ENCODE measurements at regions not wholly inside any gene's neighbourhood (a gene's known extent, or its start where the extent isn't known, plus 50 kb on each side); places are given as distances from the start of the nearest gene placed in this dataset.

DNA sequence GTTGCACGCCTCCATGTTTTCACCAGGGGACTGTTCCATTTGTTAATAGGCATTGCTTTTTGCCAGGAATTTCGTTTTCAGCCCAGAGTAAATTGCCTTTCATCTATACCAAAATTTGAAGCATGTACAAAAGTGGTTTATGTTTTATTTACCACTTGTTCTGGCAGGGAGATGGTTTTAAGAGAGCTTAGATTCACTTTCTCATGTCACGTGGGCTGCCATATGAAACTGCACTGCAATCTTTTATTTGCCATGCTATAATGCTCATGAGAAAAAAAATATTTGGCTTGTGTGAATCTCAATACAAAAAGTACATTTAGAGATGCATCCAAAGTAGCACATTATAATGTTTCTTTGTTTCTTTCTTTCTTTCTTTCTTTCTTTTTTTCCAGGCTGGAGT, 284.1 kb upstream of the GRIA1 start:
- H3K36me3 ChIP-seq (ENCODE audit: control insufficient read depth in 4 of 4, insufficient read depth in 4 of 4, low read length in 4 of 4), result no peaks in the 10 kb centered on the region
- 69 to 70% methylated on average over 3 of the region's 3 CpGs for WGBS, 2 donors
- ATAC-seq (ENCODE audit: insufficient read depth, low FRiP score), result no peak

DNA sequence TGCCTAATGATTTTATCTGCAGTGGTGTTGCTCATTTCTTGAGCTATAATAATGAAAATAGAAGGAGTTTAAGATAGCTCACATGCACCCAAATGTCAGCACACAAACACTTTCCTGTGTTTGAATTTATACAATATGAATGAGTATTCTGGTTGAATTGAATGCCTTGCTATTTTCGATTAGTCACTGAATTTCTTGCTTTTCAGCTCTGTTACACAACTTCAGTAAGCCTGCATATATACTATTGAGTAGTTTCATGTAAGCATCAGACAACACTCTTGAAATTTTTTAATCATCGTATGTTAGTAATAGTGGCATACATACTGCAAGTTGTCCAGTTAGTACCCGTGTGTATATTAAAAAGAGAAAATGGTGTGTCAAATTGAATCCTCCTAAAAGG, 281.5 kb upstream of the GRIA1 start:
- Histone ChIP-seq H3K9ac (ENCODE audit: insufficient read depth in 1 of 2, low read length in 2 of 2) (no peak overlapping the region), H3K36me3 (ENCODE audit: control insufficient read depth in 4 of 4, insufficient read depth in 4 of 4, low read length in 4 of 4) (no peaks in the 10 kb centered on the region), H3K27ac (ENCODE audit: low read depth in 1 of 2, low read length in 1 of 2) (no peak overlapping the region), H3K27me3 (ENCODE audit: control insufficient read depth in 3 of 3, insufficient read depth in 3 of 3, low read length in 2 of 3) (no peaks in the 10 kb centered on the region), H3K4me3 (no peak overlapping the region), H3K4me1 (ENCODE audit: control insufficient read depth in 5 of 5, insufficient read depth in 5 of 5, low read length in 5 of 5) (no peaks in the 10 kb centered on the region), H3K9me3 (ENCODE audit: control insufficient read depth in 4 of 4, insufficient read depth in 3 of 4, low read length in 3 of 4) (no peaks in the 10 kb centered on the region)
- TF ChIP-seq, protein P1, sequence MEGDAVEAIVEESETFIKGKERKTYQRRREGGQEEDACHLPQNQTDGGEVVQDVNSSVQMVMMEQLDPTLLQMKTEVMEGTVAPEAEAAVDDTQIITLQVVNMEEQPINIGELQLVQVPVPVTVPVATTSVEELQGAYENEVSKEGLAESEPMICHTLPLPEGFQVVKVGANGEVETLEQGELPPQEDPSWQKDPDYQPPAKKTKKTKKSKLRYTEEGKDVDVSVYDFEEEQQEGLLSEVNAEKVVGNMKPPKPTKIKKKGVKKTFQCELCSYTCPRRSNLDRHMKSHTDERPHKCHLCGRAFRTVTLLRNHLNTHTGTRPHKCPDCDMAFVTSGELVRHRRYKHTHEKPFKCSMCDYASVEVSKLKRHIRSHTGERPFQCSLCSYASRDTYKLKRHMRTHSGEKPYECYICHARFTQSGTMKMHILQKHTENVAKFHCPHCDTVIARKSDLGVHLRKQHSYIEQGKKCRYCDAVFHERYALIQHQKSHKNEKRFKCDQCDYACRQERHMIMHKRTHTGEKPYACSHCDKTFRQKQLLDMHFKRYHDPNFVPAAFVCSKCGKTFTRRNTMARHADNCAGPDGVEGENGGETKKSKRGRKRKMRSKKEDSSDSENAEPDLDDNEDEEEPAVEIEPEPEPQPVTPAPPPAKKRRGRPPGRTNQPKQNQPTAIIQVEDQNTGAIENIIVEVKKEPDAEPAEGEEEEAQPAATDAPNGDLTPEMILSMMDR (IDR thresholded peaks at IDR 0.05; ENCODE audit: control extremely low read depth, extremely low read depth), result no peak
- no peak for DNase-seq
- ATAC-seq (ENCODE audit: insufficient read depth, low FRiP score), result no peak
- WGBS, 2 donors, result 84 to 90% methylated on average over 3 of the region's 3 CpGs

More for the DNA sequence above, 284.1 kb upstream of the GRIA1 start:
- TF ChIP-seq, protein P1 (IDR thresholded peaks at IDR 0.05; ENCODE audit: control extremely low read depth, extremely low read depth), result no peak
- no peaks in the 10 kb centered on the region for H3K27me3 ChIP-seq (ENCODE audit: control insufficient read depth in 3 of 3, insufficient read depth in 3 of 3, low read length in 2 of 3)
- no peaks in the 10 kb centered on the region for H3K4me1 ChIP-seq (ENCODE audit: control insufficient read depth in 5 of 5, insufficient read depth in 5 of 5, low read length in 5 of 5)
- no peaks in the 10 kb centered on the region for H3K9me3 ChIP-seq (ENCODE audit: control insufficient read depth in 4 of 4, insufficient read depth in 3 of 4, low read length in 3 of 4)
- H3K27ac ChIP-seq (ENCODE audit: low read depth in 1 of 2, low read length in 1 of 2), result no peak overlapping the region
- no peak overlapping the region for H3K9ac ChIP-seq (ENCODE audit: insufficient read depth in 1 of 2, low read length in 2 of 2)
- no peak for DNase-seq
- no peak overlapping the region for H3K4me3 ChIP-seq

DNA sequence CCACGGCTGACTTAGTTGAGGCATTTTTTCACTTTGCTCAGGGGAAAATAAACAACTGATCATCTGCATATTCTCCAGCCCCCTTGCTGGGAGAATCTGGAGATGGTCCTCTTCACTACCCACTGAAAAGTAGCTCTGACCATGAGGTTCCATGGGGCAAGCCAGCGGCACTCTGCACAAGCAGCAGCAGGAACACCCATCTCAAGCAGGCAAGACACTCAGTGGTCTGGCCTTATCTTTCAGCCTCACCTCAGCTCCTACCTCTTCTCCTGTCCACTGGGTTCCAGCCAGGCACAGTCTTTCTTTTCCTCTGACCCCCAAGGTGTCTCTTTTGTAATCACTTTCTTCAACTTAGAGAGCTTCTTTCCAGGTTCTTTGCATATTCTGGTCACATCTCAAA, 280.8 kb upstream of the GRIA1 start:
- Histone ChIP-seq H3K36me3 (ENCODE audit: control insufficient read depth in 4 of 4, insufficient read depth in 4 of 4, low read length in 4 of 4) (no peaks in the 10 kb centered on the region), H3K27me3 (ENCODE audit: control insufficient read depth in 3 of 3, insufficient read depth in 3 of 3, low read length in 2 of 3) (no peaks in the 10 kb centered on the region), H3K9me3 (ENCODE audit: control insufficient read depth in 4 of 4, insufficient read depth in 3 of 4, low read length in 3 of 4) (no peaks in the 10 kb centered on the region), H3K4me3 (no peak overlapping the region), H3K9ac (ENCODE audit: insufficient read depth in 1 of 2, low read length in 2 of 2) (no peak overlapping the region), H3K27ac (ENCODE audit: low read depth in 1 of 2, low read length in 1 of 2) (no peak overlapping the region), H3K4me1 (ENCODE audit: control insufficient read depth in 5 of 5, insufficient read depth in 5 of 5, low read length in 5 of 5) (no peaks in the 10 kb centered on the region)
- WGBS, 2 donors, result 70 to 79% methylated on average over 2 of the region's 2 CpGs
- TF ChIP-seq, protein P1 (IDR thresholded peaks at IDR 0.05; ENCODE audit: control extremely low read depth, extremely low read depth), result no peak
- DNase-seq, result no peak
- ATAC-seq (ENCODE audit: insufficient read depth, low FRiP score), result no peak

DNA sequence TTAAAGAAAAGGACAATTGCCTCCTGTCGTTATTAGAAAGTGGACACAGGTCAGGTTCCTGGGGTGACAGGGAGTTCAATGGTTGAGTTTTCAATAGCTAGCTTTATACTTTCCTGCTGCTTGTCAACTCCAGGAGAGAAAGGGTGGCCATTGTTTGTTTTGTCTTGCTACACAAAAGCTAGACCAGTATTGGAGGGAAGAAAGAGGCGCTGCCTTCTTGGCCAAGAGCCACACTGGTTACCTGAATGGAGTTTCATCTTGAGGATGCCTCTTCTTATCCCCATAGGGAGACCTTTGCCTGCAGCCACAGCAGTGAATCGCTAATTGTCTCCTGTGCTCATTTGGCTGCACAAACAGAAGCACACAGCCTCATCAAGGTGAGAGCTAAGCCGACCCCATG, 279.4 kb upstream of the GRIA1 start:
- Histone ChIP-seq H3K4me1 (ENCODE audit: control insufficient read depth in 5 of 5, insufficient read depth in 5 of 5, low read length in 5 of 5) (no peaks in the 10 kb centered on the region), H3K9ac (ENCODE audit: insufficient read depth in 1 of 2, low read length in 2 of 2) (no peak overlapping the region), H3K27ac (ENCODE audit: low read depth in 1 of 2, low read length in 1 of 2) (no peak overlapping the region), H3K9me3 (ENCODE audit: control insufficient read depth in 4 of 4, insufficient read depth in 3 of 4, low read length in 3 of 4) (no peaks in the 10 kb centered on the region), H3K36me3 (ENCODE audit: control insufficient read depth in 4 of 4, insufficient read depth in 4 of 4, low read length in 4 of 4) (no peaks in the 10 kb centered on the region), H3K27me3 (ENCODE audit: control insufficient read depth in 3 of 3, insufficient read depth in 3 of 3, low read length in 2 of 3) (no peaks in the 10 kb centered on the region), H3K4me3 (no peak overlapping the region)
- TF ChIP-seq, protein P1 (IDR thresholded peaks at IDR 0.05; ENCODE audit: control extremely low read depth, extremely low read depth), result no peak
- WGBS, 2 donors, result 43 to 58% methylated on average over 4 of the region's 4 CpGs
- no peak for ATAC-seq (ENCODE audit: insufficient read depth, low FRiP score)
- DNase-seq, result no peak

Data from lung (tissue), 11 donors.